PC-3 (cell line): ENCODE measurements at regions not wholly inside any gene's neighbourhood (a gene's known extent, or its start where the extent isn't known, plus 50 kb on each side); places are given as distances from the start of the nearest gene placed in this dataset.

ENCODE experiments used
- EZH2 ChIP-seq: fragments of 300-600 bp; sonication (generic); IDR thresholded peaks from one replicate; pipeline ENCODE4 v1.6.1; 2017; ENCODE audit warnings: antibody characterized with exemption, mild to moderate bottlenecking, low read length; ENCODE audit not compliant: unreplicated experiment
- EZH2phosphoT487 ChIP-seq: fragments of 300-600 bp; sonication (generic); IDR thresholded peaks from 2 replicates; pipeline ENCODE4 v1.6.1; 2018; ENCODE audit warnings: mild to moderate bottlenecking, antibody characterized with exemption, low read length, borderline replicate concordance
- TF ChIP-seq, protein P1 (sequence below): fragments of 300-600 bp; sonication (generic); conservative IDR thresholded peaks from 2 replicates; pipeline ENCODE4 v1.5.1; 2017; ENCODE audit warnings: antibody characterized with exemption, low read depth, mild to moderate bottlenecking, low read length

DNA sequence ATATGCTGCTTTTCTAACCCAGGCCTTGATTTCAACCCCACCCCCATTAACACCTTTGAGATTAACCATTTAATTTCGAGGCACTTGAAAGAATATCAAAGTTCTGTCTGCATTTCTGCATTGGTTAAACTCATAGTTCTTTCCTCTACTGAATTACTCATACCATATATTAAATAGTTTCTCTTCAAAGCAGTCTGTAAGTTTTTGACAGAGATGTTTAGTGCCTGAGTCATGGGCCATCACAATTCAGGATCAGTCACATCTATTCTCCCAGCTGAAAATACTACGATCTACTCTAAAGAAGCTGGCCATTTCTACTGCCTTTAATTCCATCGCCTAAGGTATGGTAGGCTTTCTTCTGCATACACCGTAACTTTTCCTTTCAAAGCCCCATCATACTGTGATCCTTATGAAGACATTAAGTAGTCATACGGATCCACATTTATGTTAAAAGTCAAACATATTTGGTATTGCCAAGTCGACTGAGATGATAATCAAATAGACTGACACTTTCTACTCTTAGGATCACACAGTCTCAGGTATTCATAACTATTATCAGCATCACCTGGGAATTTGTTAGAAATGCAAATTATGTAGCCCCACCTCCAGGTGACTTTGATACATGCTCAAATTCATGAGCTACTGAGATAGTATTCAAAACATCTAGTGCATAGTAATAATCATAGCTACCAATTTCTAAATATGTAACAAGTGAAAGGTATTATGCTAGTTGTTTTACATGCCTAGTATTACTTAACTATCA, 489.4 kb upstream of the IL12A start:
- TF ChIP-seq, protein P1, sequence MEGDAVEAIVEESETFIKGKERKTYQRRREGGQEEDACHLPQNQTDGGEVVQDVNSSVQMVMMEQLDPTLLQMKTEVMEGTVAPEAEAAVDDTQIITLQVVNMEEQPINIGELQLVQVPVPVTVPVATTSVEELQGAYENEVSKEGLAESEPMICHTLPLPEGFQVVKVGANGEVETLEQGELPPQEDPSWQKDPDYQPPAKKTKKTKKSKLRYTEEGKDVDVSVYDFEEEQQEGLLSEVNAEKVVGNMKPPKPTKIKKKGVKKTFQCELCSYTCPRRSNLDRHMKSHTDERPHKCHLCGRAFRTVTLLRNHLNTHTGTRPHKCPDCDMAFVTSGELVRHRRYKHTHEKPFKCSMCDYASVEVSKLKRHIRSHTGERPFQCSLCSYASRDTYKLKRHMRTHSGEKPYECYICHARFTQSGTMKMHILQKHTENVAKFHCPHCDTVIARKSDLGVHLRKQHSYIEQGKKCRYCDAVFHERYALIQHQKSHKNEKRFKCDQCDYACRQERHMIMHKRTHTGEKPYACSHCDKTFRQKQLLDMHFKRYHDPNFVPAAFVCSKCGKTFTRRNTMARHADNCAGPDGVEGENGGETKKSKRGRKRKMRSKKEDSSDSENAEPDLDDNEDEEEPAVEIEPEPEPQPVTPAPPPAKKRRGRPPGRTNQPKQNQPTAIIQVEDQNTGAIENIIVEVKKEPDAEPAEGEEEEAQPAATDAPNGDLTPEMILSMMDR = no peak
- no peak for TF ChIP-seq EZH2phosphoT487
- no peak for TF ChIP-seq EZH2
